ENCODE measurements at regions not wholly inside any gene's neighbourhood (a gene's known extent, or its start where the extent isn't known, plus 50 kb on each side); places are given as distances from the start of the nearest gene placed in this dataset.

DNA sequence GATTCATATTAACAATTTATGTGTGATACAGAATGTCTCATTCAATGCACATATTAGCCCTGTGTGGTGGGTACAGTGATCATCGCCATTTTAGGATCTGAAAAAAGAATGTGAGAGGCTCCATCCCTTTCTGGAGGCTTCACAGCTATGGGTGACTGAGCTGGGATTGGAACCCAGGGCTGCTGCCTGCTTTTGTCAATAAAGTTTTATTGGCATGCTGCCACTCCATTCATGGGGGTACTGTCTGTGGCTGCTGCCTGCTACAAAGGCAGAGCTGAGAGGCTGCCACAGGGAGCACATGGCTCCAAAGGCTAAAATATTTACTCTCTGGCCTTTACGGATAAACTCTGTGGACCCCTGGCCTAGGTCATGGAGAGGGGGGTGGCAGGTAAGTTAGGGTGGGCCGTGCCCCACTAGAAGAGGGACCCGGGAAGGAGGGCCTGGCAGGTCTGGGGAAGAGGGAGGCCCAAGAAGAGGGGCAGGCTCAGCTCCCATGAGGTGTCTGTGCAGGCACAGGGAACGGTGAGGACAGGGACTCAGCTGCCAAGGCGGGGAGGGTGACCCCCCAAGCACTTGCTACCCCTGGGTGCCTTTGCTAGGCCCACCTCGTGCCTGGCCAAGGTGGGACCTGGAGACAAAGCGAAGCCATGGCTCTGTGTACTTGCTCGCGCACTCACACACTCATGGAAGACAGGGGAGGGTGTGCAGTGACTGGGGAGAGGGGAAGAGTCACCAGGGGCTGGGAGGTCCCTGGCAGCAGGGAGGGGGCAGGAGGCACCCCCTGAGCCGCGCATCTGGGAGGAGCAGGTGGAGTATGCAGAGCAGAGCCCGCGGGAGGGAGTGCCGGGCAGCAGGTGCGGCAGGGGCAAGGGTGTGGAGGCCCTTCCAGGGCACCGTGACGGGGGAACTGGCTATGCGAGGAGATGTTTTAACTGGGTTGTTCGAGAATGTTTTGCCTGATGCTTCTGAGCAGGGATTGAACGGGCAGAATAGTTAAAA lies 335.3 kb downstream of the CTTN start:
- DNase-seq, result no peak

- DNase-seq, result no peak
These were observed 336.1 kb downstream of the CTTN start for GRCh38 chr11:70734379-70734778.

DNA sequence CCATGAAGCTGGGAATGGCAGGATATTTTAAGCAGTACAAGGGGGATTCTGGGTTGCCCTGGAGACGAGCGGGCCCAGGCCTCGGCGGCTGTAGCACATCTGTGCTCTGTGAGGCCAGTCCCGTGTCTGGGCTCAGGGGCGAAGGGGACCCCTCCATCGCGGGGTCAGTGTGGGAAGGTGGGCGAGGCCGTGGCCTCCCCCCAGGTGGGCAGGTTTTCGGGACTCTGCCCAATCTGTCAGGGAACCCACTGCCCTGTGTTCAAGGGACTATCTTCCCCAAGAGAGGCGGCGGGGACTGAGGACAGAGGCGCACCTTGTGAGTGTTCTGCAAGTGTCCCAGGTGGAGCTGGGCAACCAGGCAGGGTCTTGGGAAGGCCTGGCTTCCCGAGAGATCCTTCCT lies 336.6 kb downstream of the CTTN start:
- no peak for DNase-seq

DNA sequence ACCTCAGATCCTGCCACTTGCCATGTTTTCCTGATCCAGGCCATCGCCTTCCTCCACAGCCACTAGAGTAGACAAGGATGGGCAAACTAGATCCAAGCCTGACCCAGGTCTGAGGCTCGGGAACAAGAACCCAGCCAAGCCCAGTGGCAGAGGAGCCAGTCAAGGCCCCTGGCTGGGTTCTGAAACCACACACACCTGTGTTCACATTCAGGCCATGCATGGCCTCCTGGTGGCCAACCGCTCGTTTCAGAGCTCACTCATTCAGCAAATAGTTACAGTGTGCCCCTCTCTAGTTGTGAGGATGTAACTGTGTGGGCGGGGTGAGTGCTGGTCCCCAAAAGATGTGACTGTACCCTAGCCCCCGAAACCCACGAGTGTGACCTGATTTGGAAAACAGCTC lies 337.6 kb downstream of the CTTN start:
- no peak for DNase-seq

GRCh38 chr11:70736461-70736860 lies 338.1 kb downstream of the CTTN start:
- no peak for DNase-seq

DNA sequence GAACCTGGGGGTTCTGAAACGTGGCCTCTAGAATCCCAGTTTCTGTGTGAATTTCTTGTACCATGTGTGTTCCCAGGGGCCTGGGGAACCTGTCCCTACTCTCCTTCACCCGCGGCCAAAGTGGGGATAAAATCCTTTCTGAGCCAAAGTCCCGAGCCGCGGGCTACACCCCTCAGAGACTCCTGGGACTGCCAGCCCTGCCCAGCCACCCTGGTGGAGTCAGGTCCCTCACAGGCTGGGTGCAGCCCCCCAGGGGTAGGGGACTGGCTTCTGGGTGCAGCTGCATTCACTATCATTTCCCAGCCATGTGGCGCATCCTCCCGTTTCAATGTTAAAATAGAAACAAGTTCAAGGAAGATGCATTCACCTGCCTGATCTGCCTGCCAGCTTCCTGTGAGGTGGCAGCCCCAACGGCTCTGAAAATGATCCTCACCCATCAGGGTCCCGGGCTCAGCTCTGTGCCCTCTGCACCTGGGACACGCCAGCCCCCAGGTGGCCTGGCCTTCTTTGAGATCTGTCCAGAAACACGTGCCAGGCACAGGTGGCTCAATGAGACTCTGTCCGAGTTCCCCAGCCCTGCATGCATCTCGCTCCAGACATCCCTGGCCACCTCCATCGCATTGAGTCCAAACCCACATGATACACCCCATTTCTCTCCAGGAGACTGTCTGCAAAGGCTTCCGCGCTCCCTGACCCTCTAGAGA lies 338.8 kb downstream of the CTTN start:
- DNase-seq, result no peak

GRCh38 chr11:70737816-70738630 lies 339.7 kb downstream of the CTTN start:
- DNase-seq, result no peak

- DNase-seq, result no peak
These were observed 340.3 kb downstream of the CTTN start for GRCh38 chr11:70738661-70739060.

GRCh38 chr11:70739091-70739490 lies 340.8 kb downstream of the CTTN start:
- DNase-seq, result no peak

DNA sequence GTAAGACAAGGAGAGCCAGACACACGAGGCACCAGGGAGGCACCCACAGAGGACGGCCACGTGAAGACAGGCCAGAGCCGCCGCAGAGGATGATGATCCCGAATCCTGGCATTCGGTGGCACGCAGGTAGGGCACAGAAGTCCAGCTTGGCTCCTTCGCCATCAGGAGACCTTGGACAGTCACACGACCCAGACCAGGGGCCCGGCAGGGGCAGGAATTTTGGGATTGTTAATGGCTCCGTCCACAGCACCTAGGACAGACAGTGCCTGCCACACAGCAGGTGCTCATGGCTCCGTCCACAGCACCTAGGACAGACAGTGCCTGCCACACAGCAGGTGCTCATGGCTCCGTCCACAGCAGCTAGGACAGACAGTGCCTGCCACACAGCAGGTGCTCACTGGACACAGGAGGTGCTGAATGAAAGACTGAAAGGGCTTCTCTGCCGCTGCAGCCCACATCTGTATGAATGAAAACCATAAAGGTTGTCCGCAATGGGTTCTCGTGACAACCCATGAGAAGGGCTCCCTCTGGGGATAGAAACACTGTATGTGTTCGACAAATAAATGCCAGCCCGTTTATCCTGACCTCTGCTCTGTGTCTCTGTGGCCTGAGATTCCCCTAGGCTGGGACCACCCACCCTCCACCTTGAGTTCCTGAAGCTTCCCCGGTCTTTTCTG lies 341.6 kb downstream of the CTTN start:
- no peak for DNase-seq

GRCh38 chr11:70740488-70740851 lies 342.1 kb downstream of the CTTN start:
- no peak for DNase-seq

- DNase-seq, result no peak
These were observed 342.8 kb downstream of the CTTN start for GRCh38 chr11:70741085-70741484.

DNA sequence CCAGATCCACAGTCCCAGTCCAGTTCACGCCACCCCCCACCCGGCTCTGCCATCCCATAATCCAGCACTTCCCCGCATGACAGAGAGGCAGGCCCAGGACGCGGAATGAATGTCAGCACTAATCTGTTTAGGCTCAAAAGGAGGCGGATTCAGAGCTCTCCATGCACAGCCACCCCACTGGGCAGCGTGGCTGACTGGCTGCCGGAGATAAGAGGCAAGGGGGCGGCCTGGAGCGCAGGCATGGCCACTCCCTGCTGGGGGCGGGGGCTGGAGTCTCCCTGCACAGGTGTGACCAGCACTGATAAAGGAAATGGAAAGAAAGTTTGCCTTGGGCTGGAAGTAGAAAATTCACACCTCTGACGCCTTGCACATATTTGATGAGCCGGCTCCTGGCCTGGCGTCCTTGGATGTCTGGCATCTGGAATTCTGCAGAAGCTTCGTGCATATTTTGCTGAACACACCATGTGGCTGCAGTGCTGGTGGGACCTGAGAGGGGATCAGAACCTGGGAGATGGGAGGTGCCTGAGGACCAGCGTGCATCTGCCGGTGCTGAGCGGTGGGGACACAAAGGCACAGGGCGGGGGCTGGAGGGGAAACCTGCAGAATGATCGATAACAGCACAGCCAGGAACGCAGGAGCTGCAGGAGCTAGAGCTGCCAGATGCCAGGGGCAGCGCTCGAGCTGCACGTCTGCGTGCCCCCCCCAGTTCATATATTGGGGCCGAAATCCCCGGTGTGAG lies 344.4 kb downstream of the CTTN start:
- no peak for DNase-seq

DNA sequence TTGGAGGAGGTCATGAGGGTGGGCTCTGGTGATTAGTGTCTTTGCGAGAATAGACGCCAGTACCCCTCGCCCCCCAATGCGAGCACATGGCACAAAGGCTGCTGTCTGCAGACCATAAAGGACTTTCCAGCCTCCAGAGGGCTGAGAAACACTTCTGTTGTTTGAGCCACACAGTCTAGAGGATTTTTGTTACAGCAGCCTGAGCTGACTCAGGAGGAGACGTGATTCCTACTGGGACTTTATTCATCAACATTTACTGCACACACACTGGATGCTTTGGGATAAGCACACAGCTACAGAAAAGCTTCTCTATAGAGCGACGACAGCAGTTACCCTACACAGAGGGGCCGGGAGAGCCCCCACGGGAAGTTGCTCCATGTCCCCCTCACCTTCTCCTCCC lies 345.0 kb downstream of the CTTN start:
- DNase-seq, result no peak

- no peak for DNase-seq
These were observed 345.6 kb downstream of the CTTN start for GRCh38 chr11:70743941-70744351.

DNA sequence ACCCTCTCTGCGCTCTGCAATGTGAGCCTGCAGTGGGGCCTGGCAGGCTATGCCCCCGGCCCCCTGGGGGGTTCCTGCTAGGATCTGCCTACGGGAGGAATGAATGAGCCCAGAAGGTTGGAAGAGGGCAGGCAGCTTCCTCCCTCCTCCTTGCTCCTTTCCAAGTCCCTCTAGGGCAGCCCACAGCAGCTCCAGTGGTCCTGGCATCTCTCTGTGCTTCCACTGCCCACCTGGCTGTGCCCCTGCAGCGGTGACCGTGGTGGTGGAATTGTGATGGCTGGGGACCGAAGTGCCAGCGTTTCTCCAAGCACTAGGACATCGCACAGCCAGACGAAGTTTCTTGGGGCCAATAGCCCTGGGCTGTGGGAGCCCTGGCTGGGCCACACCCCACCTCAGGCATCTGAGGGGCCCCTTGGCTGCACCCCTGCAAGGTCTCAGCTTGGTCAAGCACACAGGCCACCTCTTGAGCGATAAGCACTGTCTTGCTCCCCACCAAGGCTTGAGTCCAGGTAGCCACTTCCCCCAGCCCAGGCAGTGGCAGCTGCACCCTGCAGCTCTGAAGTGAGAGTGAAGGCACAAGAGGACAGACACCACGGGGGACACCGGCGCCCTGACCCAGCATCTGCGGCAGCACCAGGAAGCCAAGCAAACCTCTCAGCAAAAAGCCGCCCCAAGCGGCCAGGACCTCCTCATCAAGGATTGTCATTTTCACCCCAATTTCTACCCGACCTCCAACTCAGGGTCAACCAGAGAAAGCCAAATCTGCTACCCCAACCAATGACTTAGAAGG lies 346.3 kb downstream of the CTTN start:
- no peak for DNase-seq

DNA sequence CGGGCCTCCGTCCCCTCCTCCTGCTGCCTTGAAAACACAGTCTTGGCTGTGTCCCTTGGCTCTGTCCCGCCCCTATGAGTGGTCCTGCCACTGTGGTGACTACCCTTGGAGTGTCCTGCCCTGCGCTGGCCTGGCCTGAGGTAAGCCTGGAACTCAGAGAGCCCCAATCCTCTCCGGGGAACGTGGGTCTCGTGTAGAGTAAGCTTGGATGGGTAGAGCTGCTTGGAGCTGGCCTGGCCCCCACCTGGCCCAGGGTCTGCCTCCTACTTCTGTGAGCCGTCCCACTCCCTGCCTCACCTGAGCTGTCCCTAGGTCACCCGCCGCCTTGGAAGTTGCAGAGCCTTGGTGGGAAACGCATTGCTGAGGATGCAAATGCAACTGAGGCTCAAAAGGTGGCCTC lies 347.1 kb downstream of the CTTN start:
- DNase-seq, result no peak

DNA sequence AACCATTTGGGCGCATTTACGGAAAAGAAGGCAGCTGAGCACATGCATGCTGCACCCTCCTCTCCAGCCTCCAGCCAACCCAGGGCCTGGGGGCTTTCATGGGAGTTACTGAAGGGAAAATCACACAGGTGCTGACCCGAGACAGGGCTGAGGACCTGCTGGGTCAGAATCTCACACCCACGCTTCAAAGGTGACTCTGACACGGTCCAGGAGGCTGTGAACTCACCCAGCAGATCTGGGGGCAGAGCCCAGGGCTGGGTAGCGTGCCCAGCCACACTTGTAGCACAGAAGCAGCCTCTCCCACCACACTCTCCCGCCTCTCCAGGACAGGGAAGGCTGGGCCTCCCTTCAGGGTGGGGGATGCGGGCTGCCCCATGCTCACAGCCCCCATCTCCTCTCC lies 347.6 kb downstream of the CTTN start:
- DNase-seq, result no peak

DNA sequence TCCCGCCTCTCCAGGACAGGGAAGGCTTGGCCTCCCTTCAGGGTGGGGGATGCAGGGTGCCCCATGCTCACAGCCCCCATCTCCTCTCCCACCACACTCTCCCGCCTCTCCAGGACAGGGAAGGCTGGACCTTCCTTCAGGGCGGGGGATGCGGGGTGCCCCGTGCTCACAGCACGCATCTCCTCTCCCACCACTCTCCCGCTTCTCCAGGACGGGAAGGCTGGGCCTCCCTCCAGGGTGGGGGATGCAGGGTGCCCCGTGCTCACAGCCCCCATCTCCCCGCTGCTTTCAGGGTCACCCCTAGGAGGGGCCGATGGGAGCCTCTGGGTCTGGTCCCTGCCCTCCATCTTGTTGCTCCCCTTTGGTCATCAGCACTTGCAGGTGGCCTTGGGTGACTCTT lies 348.0 kb downstream of the CTTN start:
- no peak for DNase-seq

GRCh38 chr11:70747285-70747684 lies 349.0 kb downstream of the CTTN start:
- no peak for DNase-seq

DNA sequence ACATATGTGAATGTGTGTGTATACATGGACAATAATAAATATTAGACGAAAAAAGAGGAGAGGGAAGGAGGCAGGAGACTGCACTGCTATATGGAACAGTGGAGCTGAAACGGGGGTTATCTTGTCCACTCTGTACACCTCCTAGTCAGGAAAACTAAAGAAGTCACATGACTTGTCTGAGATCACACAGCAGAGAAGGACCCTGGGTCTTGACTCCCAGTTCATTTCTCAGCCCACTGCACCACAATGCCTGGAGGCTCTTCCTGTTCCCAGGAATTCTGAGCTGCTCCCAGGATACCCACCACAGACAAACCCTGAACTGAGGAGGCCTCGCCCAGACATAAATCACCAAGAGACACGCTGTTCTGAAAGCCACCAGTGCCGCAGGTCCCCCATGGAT lies 349.6 kb downstream of the CTTN start:
- DNase-seq, result no peak
